GM12878 (cell line): ENCODE measurements at regions not wholly inside any gene's neighbourhood (a gene's known extent, or its start where the extent isn't known, plus 50 kb on each side); places are given as distances from the start of the nearest gene placed in this dataset.

Source experiments
- CREB1 ChIP-seq: IDR thresholded peaks from 2 replicates; pipeline ENCODE4 v1.6.1; 2012; ENCODE audit warnings: low read depth, mild to moderate bottlenecking, inconsistent platforms
- CTCF ChIP-seq, 3 experiments: IDR thresholded peaks in 2 of 3; conservative IDR thresholded peaks in 1 of 3; 2 replicates each; pipeline ENCODE4 v1.5.1; 2011; ENCODE audit warnings: low read depth in 3 of 3, low read length in 3 of 3, mild to moderate bottlenecking in 3 of 3, control low read depth in 2 of 3, moderate library complexity in 2 of 3, inconsistent platforms in 1 of 3, mixed read lengths in 1 of 3; ENCODE audit not compliant: control insufficient read depth in 2 of 3, insufficient read depth in 1 of 3; ENCODE audit errors: extremely low read depth in 1 of 3
- EGR1 ChIP-seq, 2 experiments: IDR thresholded peaks; 1 replicate in 1 of 2; 2 replicates in 1 of 2; pipeline ENCODE4 v1.6.1; 2011 to 2012; ENCODE audit warnings: low read depth in 2 of 2, low read length in 2 of 2, borderline replicate concordance in 1 of 2, mild to moderate bottlenecking in 1 of 2, moderate library complexity in 1 of 2
- EZH2 ChIP-seq: IDR thresholded peaks from 2 replicates; pipeline ENCODE4 v1.6.1; 2012; ENCODE audit warnings: low read depth, mild to moderate bottlenecking, control low read depth, inconsistent platforms, low read length, borderline replicate concordance; ENCODE audit not compliant: control insufficient read depth
- MYC ChIP-seq: IDR thresholded peaks from 2 replicates; pipeline ENCODE4 v1.6.1; 2011; ENCODE audit warnings: mild to moderate bottlenecking, low read length, moderate library complexity, inconsistent platforms; ENCODE audit not compliant: insufficient read depth, insufficient replicate concordance, insufficient read length, severe bottlenecking
- POLR2A ChIP-seq: IDR thresholded peaks from 2 replicates; pipeline ENCODE4 v1.6.1; 2011; ENCODE audit warnings: low read depth, mild to moderate bottlenecking, low read length
- POLR2AphosphoS5 ChIP-seq: IDR thresholded peaks from 2 replicates; pipeline ENCODE4 v1.6.1; 2011; ENCODE audit warnings: mild to moderate bottlenecking, low read length, inconsistent platforms
- RAD21 ChIP-seq: IDR thresholded peaks from 2 replicates; pipeline ENCODE4 v1.6.1; 2011; ENCODE audit warnings: mild to moderate bottlenecking, low read depth, low read length, moderate library complexity; ENCODE audit not compliant: insufficient read depth
- SMAD1 ChIP-seq: fragments of 450-650 bp; IDR thresholded peaks from 2 replicates; pipeline ENCODE4 v1.6.1; 2018; ENCODE audit warnings: mild to moderate bottlenecking, low read depth; ENCODE audit not compliant: partially characterized antibody
- SRF ChIP-seq, 2 experiments: IDR thresholded peaks; 2 replicates each; pipeline ENCODE4 v1.6.1; 2011; ENCODE audit warnings: low read depth in 2 of 2, low read length in 2 of 2, mild to moderate bottlenecking in 1 of 2, moderate library complexity in 1 of 2
- SUPT20H ChIP-seq: IDR thresholded peaks from 2 replicates; pipeline ENCODE4 v1.6.1; 2011; ENCODE audit warnings: low read depth, mild to moderate bottlenecking, low read length, moderate library complexity, borderline replicate concordance; ENCODE audit not compliant: control insufficient read depth
- USF2 ChIP-seq: IDR thresholded peaks from 2 replicates; pipeline ENCODE4 v1.6.1; 2011; ENCODE audit warnings: low read depth, low read length, improper control_type of control experiment, borderline replicate concordance

- TF ChIP-seq RAD21 = no peak
- no peak for TF ChIP-seq EGR1 (IDR thresholded peaks at IDR 0.05; ENCODE audit: borderline replicate concordance in 1 of 2, low read depth in 2 of 2, low read length in 2 of 2)
- TF ChIP-seq POLR2A = no peak
- no peak for TF ChIP-seq POLR2AphosphoS5
- no peak for TF ChIP-seq CREB1
- no peak for TF ChIP-seq CTCF (IDR thresholded peaks at IDR 0.05 in 2 of 3, conservative IDR thresholded peaks at IDR 0.05 in 1 of 3; ENCODE audit: control insufficient read depth in 2 of 3, extremely low read depth in 1 of 3, insufficient read depth in 1 of 3, low read depth in 3 of 3, low read length in 3 of 3)
- TF ChIP-seq SMAD1 = no peak
- TF ChIP-seq MYC = no peak
- no peak for TF ChIP-seq SRF (IDR thresholded peaks at IDR 0.05; ENCODE audit: low read depth in 2 of 2, low read length in 2 of 2)
- no peak for TF ChIP-seq EZH2
- no peak for TF ChIP-seq USF2
- no peak for TF ChIP-seq SUPT20H
Observed at GRCh38 chr2:7116511-7116910, 199.3 kb downstream of the RNF144A start.
